ENCODE measurements at regions not wholly inside any gene's neighbourhood (a gene's known extent, or its start where the extent isn't known, plus 50 kb on each side); places are given as distances from the start of the nearest gene placed in this dataset.

GRCh38 chr9:103837940-103838339 lies 256.2 kb upstream of the SMC2 start:
- Histone ChIP-seq H3K4me3 (ENCODE audit: low read depth, low read length) (no peak overlapping the region), H3K4me1 (ENCODE audit: control insufficient read depth, insufficient read depth, low read length) (no peaks in the 10 kb centered on the region), H3K27ac (ENCODE audit: extremely low read depth, low read depth, low read length) (no peak overlapping the region), H3K9me3 (ENCODE audit: control insufficient read depth, insufficient read depth, low read depth, low read length) (no peaks in the 10 kb centered on the region), H3K36me3 (ENCODE audit: control insufficient read depth in 2 of 2, insufficient read depth in 1 of 2, low read length in 2 of 2) (no peaks in the 10 kb centered on the region)
- ChIA-PET POLR2A (no interaction called here), CTCF (no interaction called here)
- TF ChIP-seq, protein P1, sequence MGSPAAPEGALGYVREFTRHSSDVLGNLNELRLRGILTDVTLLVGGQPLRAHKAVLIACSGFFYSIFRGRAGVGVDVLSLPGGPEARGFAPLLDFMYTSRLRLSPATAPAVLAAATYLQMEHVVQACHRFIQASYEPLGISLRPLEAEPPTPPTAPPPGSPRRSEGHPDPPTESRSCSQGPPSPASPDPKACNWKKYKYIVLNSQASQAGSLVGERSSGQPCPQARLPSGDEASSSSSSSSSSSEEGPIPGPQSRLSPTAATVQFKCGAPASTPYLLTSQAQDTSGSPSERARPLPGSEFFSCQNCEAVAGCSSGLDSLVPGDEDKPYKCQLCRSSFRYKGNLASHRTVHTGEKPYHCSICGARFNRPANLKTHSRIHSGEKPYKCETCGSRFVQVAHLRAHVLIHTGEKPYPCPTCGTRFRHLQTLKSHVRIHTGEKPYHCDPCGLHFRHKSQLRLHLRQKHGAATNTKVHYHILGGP (tag by site-specific recombination; IDR thresholded peaks at IDR 0.05) = no peak
- TF ChIP-seq ZNF768 (tag by site-specific recombination; IDR thresholded peaks at IDR 0.05) (no peak), MYNN (tag by site-specific recombination; IDR thresholded peaks at IDR 0.05; ENCODE audit: borderline replicate concordance) (no peak), ZNF114 (tag by site-specific recombination; IDR thresholded peaks at IDR 0.05) (no peak), ZSCAN4 (tag by site-specific recombination; IDR thresholded peaks at IDR 0.05) (no peak), ZNF239 (tag by site-specific recombination; IDR thresholded peaks at IDR 0.05) (no peak), ZNF585B (tag by site-specific recombination; IDR thresholded peaks at IDR 0.05) (no peak), ZNF350 (tag by site-specific recombination; IDR thresholded peaks at IDR 0.05) (no peak), ZNF132 (tag by site-specific recombination; IDR thresholded peaks at IDR 0.05; ENCODE audit: borderline replicate concordance) (no peak)
- TF ChIP-seq, protein P2, sequence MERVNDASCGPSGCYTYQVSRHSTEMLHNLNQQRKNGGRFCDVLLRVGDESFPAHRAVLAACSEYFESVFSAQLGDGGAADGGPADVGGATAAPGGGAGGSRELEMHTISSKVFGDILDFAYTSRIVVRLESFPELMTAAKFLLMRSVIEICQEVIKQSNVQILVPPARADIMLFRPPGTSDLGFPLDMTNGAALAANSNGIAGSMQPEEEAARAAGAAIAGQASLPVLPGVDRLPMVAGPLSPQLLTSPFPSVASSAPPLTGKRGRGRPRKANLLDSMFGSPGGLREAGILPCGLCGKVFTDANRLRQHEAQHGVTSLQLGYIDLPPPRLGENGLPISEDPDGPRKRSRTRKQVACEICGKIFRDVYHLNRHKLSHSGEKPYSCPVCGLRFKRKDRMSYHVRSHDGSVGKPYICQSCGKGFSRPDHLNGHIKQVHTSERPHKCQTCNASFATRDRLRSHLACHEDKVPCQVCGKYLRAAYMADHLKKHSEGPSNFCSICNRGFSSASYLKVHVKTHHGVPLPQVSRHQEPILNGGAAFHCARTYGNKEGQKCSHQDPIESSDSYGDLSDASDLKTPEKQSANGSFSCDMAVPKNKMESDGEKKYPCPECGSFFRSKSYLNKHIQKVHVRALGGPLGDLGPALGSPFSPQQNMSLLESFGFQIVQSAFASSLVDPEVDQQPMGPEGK (tag by site-specific recombination; IDR thresholded peaks at IDR 0.05) = no peak

DNA sequence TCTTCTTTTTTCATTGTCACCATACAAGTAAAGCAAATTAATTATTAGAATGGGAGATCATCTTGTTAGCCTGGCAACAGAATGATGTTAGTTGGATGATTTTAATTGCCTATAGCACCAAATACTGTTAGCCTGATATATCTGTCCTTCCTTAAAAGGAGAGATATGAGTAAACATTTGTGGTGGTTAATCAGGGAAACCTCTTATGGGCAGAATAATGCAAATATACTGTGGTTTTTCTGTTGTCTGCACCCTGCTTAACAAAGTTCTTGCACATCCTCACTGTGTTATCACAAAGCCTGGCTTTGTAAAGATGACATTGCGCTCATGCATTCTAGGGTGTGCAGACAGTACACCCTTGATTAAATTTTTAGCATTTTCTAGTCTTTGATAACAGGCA lies 254.9 kb upstream of the SMC2 start:
- H3K9me3 ChIP-seq (ENCODE audit: control insufficient read depth, insufficient read depth, low read depth, low read length) = no peaks in the 10 kb centered on the region
- no peak overlapping the region for H3K4me3 ChIP-seq (ENCODE audit: low read depth, low read length)
- POLR2A ChIA-PET = no interaction called here
- CTCF ChIA-PET = no interaction called here
- no peak overlapping the region for H3K27ac ChIP-seq (ENCODE audit: extremely low read depth, low read depth, low read length)
- H3K36me3 ChIP-seq (ENCODE audit: control insufficient read depth in 2 of 2, insufficient read depth in 1 of 2, low read length in 2 of 2) = no peaks in the 10 kb centered on the region
- no peaks in the 10 kb centered on the region for H3K4me1 ChIP-seq (ENCODE audit: control insufficient read depth, insufficient read depth, low read length)
- no peak for TF ChIP-seq ZBTB44 (tag by site-specific recombination; IDR thresholded peaks at IDR 0.05)
- no peak for TF ChIP-seq ZNF76 (tag by site-specific recombination; IDR thresholded peaks at IDR 0.05; ENCODE audit: borderline replicate concordance, low read depth)
- TF ChIP-seq ZNF585B (tag by site-specific recombination; IDR thresholded peaks at IDR 0.05) = no peak
- no peak for TF ChIP-seq ZNF132 (tag by site-specific recombination; IDR thresholded peaks at IDR 0.05; ENCODE audit: borderline replicate concordance)
- no peak for TF ChIP-seq ZSCAN23 (tag by site-specific recombination; IDR thresholded peaks at IDR 0.05)
- no peak for TF ChIP-seq ZNF670 (tag by site-specific recombination; IDR thresholded peaks at IDR 0.05; ENCODE audit: low read depth)
- no peak for TF ChIP-seq ZNF341 (tag by site-specific recombination; IDR thresholded peaks at IDR 0.05; ENCODE audit: low read depth)
- no peak for TF ChIP-seq ZNF701 (tag by site-specific recombination; IDR thresholded peaks at IDR 0.05)
- no peak for TF ChIP-seq ZNF114 (tag by site-specific recombination; IDR thresholded peaks at IDR 0.05)
- TF ChIP-seq, protein P3, sequence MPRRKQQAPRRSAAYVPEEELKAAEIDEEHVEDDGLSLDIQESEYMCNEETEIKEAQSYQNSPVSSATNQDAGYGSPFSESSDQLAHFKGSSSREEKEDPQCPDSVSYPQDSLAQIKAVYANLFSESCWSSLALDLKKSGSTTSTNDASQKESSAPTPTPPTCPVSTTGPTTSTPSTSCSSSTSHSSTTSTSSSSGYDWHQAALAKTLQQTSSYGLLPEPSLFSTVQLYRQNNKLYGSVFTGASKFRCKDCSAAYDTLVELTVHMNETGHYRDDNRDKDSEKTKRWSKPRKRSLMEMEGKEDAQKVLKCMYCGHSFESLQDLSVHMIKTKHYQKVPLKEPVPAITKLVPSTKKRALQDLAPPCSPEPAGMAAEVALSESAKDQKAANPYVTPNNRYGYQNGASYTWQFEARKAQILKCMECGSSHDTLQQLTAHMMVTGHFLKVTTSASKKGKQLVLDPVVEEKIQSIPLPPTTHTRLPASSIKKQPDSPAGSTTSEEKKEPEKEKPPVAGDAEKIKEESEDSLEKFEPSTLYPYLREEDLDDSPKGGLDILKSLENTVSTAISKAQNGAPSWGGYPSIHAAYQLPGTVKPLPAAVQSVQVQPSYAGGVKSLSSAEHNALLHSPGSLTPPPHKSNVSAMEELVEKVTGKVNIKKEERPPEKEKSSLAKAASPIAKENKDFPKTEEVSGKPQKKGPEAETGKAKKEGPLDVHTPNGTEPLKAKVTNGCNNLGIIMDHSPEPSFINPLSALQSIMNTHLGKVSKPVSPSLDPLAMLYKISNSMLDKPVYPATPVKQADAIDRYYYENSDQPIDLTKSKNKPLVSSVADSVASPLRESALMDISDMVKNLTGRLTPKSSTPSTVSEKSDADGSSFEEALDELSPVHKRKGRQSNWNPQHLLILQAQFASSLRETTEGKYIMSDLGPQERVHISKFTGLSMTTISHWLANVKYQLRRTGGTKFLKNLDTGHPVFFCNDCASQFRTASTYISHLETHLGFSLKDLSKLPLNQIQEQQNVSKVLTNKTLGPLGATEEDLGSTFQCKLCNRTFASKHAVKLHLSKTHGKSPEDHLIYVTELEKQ (tag by site-specific recombination; IDR thresholded peaks at IDR 0.05; ENCODE audit: borderline replicate concordance) = no peak
- TF ChIP-seq, protein P4, sequence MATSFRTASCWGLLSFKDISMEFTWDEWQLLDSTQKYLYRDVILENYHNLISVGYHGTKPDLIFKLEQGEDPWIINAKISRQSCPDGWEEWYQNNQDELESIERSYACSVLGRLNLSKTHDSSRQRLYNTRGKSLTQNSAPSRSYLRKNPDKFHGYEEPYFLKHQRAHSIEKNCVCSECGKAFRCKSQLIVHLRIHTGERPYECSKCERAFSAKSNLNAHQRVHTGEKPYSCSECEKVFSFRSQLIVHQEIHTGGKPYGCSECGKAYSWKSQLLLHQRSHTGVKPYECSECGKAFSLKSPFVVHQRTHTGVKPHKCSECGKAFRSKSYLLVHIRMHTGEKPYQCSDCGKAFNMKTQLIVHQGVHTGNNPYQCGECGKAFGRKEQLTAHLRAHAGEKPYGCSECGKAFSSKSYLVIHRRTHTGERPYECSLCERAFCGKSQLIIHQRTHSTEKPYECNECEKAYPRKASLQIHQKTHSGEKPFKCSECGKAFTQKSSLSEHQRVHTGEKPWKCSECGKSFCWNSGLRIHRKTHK (tag by site-specific recombination; IDR thresholded peaks at IDR 0.05) = no peak
- no peak for TF ChIP-seq ZNF623 (tag by site-specific recombination; IDR thresholded peaks at IDR 0.05)
- no peak for TF ChIP-seq ZNF274 (IDR thresholded peaks at IDR 0.05; ENCODE audit: low read length)
- no peak for TF ChIP-seq ZNF274 (tag by site-specific recombination; IDR thresholded peaks at IDR 0.05; ENCODE audit: borderline replicate concordance)
- no peak for TF ChIP-seq HOXD13 (CRISPR knock-in tag; IDR thresholded peaks at IDR 0.05; ENCODE audit: borderline replicate concordance)
- TF ChIP-seq ZSCAN4 (tag by site-specific recombination; IDR thresholded peaks at IDR 0.05) = no peak
